ENCODE measurements at regions not wholly inside any gene's neighbourhood (a gene's known extent, or its start where the extent isn't known, plus 50 kb on each side); places are given as distances from the start of the nearest gene placed in this dataset.
"Not testable (repeated sequence)": the region's sequence is repeated elsewhere in the genome, so short reads cannot be mapped to it uniquely, and the experiment has no call there.

DNA sequence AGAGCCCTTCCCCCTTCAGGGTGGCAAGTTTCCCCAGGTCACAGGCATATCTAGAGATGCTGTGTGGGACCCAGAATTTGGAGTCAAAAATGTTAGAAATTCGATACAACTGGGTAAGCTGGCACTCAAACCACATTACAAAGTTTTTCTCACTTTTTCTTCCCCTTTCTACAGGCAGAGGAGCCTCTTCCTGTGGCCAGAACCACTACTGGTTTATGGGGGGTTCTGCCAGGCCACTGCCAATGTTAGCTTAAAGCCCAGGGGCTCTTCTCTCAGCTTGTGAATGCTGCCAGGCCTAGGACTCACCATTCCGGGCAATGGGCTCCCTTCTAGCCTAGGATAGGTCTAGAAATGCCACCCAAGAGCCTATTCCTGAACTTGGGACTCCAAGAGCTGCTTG, 617.9 kb upstream of the PHF14 start:
- DNase-seq: no peak

DNA sequence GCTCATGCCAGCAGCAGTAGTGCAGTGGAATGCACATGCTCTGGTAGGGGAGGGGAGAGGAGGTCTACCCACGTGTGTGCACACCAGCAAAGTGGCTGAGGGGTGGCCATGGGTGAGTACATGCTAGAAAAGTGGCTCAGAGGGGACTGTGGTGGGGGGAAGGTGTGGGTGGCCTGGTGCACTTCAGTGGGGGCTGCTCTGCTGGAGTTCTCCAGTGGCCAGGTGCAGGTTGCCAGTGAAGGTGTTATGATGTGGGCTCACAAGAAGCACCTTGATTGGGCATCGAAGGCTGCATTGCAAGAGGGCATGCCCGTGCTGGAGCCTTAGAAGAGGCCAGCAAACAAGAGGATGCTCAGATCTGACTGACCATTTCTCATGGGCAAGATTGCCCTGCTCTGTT, 613.6 kb upstream of the PHF14 start:
- no peak for DNase-seq

DNA sequence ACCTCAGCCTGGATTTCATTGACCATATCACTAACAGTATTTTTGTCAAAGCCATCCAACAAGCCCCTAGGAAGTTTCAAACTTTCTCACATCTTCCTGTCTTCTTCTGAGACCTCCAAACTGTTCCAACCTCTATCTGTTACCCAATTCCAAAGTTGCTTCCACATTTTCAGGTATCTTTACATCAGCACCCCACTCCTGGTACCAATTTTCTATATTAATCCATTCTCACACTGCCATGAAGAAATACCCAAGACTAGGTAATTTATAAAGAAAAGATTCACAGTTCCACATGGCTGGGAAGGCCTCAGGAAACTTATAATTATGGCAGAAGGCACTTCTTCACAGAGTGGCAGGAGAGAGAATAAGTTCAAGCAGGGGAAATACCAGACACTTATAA, 571.9 kb upstream of the PHF14 start:
- no peak for DNase-seq

DNA sequence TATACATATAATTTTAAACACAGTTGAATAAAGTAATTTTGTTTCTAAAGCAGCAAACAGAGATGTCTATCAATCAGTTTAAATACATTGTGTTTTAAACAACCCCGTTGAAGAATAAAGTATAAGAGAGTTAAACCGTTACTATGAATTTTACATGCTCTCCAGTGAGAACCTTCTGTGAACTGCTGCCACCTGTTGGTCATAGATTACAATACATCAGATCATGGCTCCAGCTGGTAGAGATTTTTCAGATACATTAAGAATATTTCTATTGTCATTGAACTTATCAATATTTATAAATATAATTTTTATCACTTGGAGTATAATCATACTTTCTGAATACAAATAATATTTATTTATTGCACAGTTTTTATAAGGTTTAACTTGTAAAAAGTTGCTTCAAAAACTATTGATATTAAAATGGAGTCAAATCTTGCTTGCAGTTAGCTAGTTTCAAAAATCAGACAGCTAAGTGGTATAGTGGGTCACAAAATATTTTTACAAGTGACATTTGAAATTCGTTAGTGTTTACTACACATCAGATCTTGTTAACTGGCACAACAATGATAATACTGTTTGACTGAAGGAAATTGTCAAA, 561.2 kb upstream of the PHF14 start:
- DNase-seq: peak; percentile 50

DNA sequence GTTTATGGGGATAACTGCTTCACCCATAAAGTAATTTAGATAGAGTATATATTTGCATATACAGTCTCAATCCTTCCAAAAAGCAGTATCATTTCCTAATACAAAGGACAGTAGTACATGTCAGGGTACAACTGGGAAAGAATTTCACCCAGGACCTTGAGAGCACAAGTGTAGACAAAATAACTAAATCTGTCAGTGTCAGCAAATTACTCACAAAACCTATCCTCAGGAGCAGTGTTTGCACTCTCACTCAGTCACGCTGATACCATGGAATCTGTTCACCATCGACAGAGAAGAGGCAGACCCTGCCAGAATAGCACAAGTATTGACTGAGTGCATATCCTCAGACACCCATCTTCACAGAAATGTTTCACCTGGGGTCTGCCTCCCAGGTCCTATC, 554.7 kb upstream of the PHF14 start:
- DNase-seq: no peak

DNA sequence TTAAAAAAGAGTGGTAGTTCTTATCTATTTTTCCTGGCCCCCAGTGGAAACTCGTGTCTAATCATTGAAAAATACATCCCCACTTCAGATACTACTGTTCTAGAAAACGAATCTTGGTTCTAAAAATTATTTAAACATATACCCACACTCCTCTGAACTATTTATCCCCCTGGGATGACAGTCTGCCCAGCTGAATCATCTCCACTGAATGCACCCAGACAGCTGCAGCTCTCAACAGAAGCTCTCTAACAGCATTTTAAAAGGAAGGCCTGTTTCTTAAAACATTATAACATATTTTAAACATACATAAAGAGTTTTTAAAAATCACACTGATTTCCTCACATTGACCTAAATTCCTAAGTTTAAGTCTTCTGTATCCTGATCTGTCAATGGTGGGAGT, 544.6 kb upstream of the PHF14 start:
- no peak for DNase-seq

DNA sequence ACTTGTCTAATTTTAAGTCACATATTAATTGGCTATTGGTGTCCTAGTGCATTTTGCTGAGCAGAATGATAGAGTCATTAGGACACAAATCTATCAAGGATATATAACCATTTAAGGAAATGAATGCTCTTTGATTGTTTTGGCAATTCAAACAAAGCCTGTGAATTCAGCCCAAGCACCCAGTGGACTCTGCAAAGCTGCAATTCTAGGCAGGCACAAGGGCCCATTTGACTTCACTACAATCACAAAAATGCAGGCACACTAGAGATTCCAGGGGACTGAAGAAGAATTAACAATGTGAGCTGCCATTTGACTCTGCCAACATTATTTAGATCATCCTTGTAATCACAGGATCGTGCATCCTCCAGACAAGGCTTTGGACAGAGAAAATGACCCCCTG, 544.2 kb upstream of the PHF14 start:
- DNase-seq: no peak

DNA sequence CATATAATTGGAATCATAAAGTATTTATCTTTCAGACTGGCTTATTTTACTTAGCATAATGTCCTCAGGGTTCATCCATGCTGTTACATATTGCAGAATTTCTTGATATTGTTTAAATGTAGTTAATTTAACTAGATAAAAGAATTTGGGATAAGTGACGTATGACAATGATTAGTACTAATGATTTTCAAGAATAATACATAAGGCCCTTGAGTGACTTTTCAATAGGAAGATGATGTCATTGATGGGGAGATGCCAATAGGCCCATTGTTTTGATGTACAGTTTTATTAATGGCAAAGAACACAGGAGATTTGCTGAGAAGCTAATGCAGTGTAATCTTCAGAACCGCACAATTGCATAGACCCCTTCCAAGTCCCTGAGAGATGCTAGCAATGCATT, 537.4 kb upstream of the PHF14 start:
- no peak for DNase-seq

DNA sequence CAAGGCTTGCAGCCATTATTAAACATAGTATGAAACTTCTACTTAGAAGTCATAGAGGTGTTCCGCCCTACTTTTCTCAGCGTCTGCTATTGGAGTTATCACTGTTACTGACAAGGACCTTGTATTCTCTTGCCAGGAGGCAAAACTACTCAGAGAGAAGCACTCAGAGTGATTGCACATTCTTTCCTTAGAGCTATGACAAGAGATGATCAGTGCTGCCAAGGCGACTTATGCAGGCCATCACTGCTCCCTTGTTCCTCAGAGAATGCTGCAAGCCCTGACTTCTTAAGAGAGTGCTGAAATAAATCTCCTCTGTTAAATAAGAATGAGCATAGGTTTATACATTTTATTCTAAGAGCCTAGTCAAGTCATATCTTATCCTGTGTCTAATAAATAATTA, 534.6 kb upstream of the PHF14 start:
- no peak for DNase-seq

DNA sequence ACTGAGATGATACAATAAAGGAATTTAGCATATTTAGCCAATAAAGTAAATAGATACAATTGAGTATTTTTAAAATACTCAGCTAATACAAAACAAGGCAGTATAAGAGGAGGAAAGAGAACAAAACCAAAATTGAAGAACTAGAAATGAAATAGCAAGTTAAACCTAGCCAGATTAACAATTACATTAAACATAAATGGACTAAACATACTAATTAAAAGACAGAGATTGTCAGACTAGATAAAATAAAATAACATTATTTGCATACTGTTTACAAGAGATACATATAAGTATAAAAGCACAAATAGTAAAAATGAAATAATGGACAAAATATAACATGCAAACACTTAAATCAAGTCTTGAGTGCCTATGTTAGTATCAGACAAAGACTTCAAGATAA, 517.7 kb upstream of the PHF14 start:
- no peak for DNase-seq

DNA sequence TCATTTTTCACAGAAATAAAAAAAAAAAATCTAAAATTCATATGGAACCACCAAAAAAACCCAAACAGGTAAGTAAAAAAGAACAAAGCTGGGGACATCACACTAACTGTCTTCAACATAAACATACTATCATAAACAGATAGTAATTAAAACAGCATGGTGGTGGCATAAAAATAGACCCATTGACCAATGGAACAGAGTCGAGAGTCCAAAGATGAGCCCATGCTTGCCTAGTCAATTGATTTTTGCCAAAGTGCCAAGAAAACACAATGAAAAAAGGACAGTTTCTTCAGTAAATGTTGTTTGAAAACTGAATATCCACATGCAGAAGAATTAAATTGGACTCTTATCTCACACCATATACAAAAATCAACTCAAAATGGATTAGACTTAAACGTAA, 513.2 kb upstream of the PHF14 start:
- DNase-seq: no peak

DNA sequence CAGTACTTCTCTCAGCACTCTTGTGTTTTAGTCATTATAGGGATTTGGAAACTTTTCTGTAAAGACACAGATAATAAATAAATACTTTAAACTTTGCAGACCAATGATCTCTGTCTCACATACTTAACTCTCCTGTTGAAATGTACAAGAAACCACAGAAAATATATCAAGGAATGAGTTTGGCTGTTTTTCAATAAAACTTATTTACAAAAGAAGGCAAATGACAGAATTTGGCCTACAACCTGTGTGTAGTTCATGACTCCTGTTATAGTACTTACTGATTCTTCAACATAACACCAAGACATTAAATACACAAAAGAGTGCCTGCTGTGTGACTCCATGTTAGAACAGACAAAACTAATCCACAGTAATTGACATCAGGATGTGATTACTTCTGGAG, 510.0 kb upstream of the PHF14 start:
- no peak for DNase-seq

DNA sequence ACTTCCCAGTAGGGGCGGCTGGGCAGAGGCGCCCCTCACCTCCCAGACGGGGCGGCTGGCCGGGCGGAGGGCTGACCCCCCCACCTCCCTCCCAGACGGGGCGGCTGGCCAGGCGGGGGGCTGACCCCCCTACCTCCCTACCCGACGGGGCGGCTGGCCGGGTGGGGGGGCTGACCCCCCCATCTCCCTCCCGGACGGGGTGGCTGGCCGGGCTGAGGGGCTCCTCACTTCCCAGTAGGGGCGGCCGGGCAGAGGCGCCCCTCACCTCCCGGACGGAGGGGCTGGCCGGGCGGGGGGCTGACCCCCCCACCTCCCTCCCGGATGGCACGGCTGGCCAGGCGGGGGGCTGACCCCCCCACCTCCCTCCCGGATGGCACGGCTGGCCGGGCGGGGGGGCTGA, 508.1 kb upstream of the PHF14 start:
- not testable (repeated sequence) for DNase-seq

DNA sequence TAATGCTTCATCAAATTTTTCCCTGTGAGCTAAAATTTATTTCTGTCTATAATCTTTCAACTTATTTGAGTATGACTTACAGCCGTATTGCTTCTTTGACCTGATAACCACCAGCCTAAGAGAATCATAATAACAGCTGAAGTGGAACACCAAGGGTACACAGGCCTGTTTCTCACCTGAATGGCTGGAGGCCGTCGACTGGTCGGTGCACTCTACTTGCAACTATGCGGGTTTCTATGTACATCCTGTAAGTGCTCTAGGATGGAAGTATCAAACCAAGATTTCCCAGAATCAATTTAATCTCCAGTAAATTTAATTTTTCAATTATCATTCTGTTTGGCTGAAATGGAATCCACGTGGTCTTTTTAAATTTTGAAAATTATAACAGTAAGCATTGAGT, 504.8 kb upstream of the PHF14 start:
- no peak for DNase-seq

DNA sequence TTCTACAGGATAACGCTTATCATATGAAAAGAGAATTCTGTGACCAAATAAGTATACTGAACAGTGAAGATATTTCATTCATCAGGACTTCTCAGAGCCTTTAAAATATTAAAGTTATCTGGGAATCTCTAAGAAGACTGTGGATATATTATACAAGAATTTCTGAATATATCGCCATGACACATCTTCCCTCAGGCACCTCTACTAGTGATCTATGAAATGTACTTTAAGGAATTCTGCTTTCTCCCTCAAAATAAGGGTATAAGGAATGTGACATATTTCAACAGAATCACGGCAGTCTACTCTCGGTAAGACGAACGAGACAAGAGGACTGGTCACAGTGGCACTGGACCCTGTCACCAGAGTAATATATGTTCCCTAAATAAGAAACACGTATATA, 504.2 kb upstream of the PHF14 start:
- no peak for DNase-seq

DNA sequence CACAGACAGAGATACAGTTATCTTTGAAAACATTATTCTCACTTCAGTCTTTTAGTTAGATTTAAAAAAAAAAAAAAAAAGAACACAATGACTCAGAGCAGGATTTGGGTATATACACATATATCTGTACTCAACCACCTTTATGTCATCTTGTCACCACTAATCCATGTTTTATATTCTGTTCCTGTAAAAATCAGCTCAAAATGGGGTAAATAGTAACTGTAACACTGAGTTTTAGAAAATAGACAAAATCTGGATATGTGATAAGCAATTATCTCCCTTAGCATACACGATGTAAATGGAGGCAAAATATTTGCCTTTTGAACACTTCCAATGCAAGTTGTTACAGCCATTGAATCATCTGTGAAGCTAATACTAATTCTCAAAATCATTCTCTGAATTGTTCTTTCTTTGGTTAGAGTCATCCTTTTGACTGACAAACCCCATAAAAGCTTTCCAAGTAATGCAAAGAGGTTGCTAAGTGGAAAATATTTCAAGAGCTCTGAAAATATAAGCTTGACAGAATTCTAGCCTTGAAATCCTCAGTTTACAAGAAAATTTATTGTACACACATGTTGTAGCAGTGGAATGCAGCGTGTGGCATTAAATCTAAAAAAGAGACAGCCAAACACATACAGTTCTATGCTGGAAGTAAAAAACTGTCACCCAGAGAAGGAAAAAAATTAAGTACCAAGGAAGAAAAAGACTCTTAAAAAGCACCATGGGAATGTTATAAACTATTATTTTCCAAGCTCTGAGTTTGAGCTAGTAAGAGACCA, 502.2 kb upstream of the PHF14 start:
- DNase-seq: no peak

DNA sequence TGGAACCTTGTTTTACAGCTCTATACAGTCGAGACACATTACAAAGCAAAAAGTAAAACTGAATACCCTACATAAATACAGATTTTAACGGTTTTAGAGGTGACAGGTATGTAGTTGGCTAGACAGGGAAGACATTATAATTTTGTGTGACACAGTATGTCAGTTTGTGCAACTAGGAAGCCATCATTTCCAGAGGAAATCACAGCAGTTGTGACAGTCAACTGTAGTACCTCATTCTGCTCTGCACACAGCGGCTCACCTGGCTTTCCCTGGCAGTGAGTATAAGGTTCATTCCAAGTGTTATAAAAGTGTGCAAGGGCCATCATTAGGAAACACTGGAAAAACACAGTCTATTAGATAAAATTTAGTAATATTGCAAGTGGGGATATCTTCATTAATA, 501.6 kb upstream of the PHF14 start:
- DNase-seq: no peak

DNA sequence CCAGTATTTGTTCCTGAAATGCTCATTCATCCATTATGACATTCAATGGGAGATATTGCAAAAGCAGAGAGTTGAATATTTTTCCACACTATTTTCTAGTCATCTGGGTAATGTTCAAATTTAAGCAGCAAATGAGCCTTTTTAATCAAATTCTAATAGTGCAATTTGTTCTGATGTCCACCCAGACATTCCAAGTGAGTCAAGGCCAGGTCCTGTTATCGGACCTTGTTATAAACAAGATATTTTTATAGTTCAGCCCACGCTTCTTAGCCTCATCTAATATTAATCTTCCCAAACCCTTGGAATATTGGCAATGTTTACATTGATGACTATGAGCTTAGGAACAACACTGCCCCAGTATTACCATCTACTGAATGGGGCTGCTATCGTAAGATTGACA, 500.1 kb upstream of the PHF14 start:
- DNase-seq: no peak

DNA sequence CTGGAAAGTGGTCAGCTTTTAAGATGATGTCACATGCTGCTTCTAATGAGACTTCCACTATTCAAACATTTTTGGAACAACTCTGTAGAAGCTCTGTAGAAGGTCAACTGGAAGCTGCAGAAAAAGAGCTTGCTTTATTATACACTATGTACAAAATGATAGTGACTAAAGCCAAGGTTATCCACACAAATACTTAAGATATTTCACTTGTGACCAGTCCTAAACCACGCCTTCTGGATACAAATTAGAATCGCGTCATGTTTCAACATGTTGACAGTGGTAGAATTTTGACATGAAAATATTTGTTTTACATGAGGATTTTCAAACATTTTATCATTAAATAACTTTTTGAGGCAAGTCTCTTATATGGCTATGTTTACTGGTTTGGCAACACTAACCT, 499.6 kb upstream of the PHF14 start:
- no peak for DNase-seq

DNA sequence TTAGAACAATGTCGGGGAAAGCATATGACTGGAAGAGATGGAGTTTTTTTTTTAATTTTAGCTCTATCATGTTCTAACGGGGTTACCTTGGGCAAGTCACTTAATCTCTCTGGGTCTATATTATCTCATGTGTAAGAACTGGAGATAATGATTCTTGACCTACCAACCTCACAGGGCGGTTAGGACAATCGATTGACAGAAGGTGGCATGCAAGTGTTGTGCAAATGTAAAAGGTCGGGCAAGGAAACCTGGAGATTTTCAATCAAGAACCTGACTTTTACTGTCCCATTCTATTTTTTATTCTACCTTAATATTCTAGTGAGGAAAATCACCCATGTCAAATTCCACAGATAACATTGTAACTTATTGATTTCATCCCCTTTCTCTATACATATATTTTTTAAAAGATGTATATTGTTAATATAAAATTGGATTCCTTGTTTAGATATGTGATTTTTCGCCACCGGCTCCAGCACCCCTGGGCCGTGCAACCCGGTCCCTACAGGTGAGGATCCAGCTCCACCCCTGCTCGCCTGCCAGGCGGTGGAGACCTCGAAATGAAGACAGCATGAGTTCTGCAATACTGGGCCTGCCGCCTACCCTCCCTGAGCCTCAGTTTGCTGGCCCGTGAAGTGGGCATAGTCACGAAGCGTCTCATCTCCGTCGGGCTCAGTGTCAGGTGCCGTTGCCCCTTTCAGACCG, 497.6 kb upstream of the PHF14 start:
- DNase-seq: no peak

DNA sequence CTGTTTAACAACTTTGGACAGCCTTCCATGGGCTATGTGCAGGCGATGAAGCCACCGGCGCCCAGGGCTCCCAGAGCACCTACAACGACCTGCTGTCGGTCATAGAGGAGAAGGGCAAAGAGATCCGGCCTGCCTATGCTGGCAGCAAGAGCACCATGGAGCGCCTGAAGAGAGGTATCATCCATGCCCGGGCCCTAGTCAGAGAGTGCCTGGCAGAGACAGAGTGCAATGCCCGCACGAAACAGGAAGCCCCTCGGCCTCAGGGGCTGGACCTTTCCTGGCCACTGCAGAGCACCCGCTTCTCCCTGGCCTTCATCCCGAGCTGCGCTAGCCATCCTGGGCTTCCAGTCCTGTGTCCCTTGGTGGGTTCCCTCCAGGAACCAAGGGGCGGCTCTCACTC, 497.0 kb upstream of the PHF14 start:
- DNase-seq: no peak

DNA sequence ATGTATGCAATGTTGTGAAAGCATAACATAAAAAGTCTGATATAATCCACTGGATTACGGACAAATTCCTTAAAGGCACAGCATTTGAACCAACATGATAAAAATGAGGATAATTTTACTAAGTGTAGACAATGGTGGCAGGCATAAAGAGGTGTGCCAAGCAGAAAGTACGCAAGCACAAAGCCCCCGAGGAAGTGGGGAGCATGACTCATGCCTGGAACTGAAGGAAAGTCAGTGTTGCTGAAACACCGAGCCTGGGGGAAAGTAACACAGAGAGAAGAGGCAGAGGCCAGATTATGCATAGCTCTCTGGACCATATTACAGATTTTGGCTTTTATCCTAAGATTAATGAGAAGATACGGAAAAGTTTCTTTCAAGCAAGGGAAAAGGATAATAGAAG, 490.0 kb upstream of the PHF14 start:
- DNase-seq: no peak

DNA sequence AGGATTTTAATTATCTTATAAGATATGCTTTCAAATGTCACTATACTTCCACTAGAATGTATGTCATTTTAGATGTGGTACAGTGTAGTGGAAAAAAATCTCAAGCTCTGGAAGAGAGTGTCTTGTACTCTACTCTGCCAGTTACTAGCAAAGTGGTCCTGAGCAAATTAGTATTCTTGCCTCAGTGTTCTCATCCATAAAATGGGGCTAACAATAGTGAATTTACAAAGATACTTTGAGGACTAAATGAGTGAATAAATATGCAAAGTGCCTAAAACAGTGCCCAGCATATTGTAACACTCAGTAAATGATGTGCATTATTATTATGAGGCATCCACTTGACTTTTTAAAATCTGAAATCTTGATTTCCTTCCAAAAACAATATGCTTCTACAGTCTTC, 488.9 kb upstream of the PHF14 start:
- no peak for DNase-seq

DNA sequence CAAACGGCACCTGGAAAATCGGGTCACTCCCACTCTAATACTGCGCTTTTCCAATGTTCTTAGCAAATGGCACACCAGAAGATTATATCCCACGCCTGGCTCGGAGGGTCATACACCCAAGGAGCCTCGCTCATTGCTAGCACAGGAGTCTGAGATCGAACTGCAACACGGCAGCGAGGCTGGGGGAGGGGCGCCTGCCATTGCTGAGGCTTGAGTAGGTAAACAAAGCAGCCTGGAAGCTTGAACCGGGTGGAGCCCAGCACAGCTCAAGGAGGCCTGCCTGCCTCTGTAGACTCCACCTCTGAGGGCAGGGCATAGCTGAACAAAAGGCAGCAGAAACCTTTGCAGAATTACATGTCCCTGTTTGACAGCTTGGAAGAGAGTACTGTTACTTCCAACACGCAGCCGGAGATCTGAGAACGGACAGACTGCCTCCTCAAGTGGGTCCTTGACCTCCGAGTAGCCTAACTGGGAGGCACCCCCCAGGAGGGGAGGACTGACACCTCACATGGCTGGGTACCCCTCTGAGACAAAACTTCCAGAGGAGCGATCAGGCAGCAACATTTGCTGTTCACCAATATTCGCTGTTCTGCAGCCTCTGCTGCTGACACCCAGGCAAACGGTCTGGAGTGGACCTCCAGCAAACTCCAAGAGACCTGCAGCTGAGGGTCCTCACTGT, 472.3 kb upstream of the PHF14 start:
- DNase-seq: not testable (repeated sequence)

All from hematopoietic multipotent progenitor cell treated with erythropoietin and hydrocortisone succinate and interleukin-3 and kit ligand, for 8 days (in vitro differentiated cells).